ENCODE measurements at regions not wholly inside any gene's neighbourhood (a gene's known extent, or its start where the extent isn't known, plus 50 kb on each side); places are given as distances from the start of the nearest gene placed in this dataset.
"Not testable (repeated sequence)": the region's sequence is repeated elsewhere in the genome, so short reads cannot be mapped to it uniquely, and the experiment has no call there.

GRCh38 chr20:16864069-16864468 is 115.9 kb downstream of the OTOR start:
- no peak for DNase-seq (ENCODE audit: low spot score)

- no peak for DNase-seq (ENCODE audit: low spot score)
These were observed 116.8 kb downstream of the OTOR start for GRCh38 chr20:16864963-16865362.

- no peak for DNase-seq (ENCODE audit: low spot score)
These were observed 117.2 kb downstream of the OTOR start for GRCh38 chr20:16865406-16865805.

- not testable (repeated sequence) for DNase-seq (ENCODE audit: low spot score)
These were observed 125.0 kb downstream of the OTOR start for GRCh38 chr20:16873124-16873523.

GRCh38 chr20:16877053-16877554 is 128.9 kb downstream of the OTOR start:
- DNase-seq (ENCODE audit: low spot score), result no peak

- DNase-seq (ENCODE audit: low spot score), result no peak
These were observed 137.6 kb downstream of the OTOR start for GRCh38 chr20:16885746-16886145.

- DNase-seq (ENCODE audit: low spot score), result no peak
These were observed 150.3 kb downstream of the OTOR start for GRCh38 chr20:16898433-16898832.

GRCh38 chr20:16902662-16903061 is 154.5 kb downstream of the OTOR start:
- DNase-seq (ENCODE audit: low spot score), result no peak

GRCh38 chr20:16904751-16905150 is 156.6 kb downstream of the OTOR start:
- no peak for DNase-seq (ENCODE audit: low spot score)

GRCh38 chr20:16914277-16914676 is 166.1 kb downstream of the OTOR start:
- no peak for DNase-seq (ENCODE audit: low spot score)

GRCh38 chr20:16916165-16916564 is 168.0 kb downstream of the OTOR start:
- DNase-seq (ENCODE audit: low spot score), result no peak

GRCh38 chr20:16917636-16918035 is 169.5 kb downstream of the OTOR start:
- DNase-seq (ENCODE audit: low spot score), result no peak

- no peak for DNase-seq (ENCODE audit: low spot score)
These were observed 170.2 kb downstream of the OTOR start for GRCh38 chr20:16918366-16918765.

- DNase-seq (ENCODE audit: low spot score), result no peak
These were observed 171.7 kb downstream of the OTOR start for GRCh38 chr20:16919841-16920240.

- DNase-seq (ENCODE audit: low spot score), result no peak
These were observed 174.7 kb downstream of the OTOR start for GRCh38 chr20:16922834-16923233.

- no peak for DNase-seq (ENCODE audit: low spot score)
These were observed 178.7 kb downstream of the OTOR start for GRCh38 chr20:16926626-16927430.

GRCh38 chr20:16929756-16930155 is 181.6 kb downstream of the OTOR start:
- no peak for DNase-seq (ENCODE audit: low spot score)

- no peak for DNase-seq (ENCODE audit: low spot score)
These were observed 182.5 kb downstream of the OTOR start for GRCh38 chr20:16930656-16931055.

GRCh38 chr20:16939051-16939450 is 190.9 kb downstream of the OTOR start:
- no peak for DNase-seq (ENCODE audit: low spot score)

- DNase-seq (ENCODE audit: low spot score), result no peak
These were observed 192.5 kb downstream of the OTOR start for GRCh38 chr20:16940701-16941100.

GRCh38 chr20:16942051-16942450 is 193.9 kb downstream of the OTOR start:
- DNase-seq (ENCODE audit: low spot score), result no peak

- DNase-seq (ENCODE audit: low spot score), result no peak
These were observed 194.6 kb downstream of the OTOR start for GRCh38 chr20:16942756-16943155.

- peak; percentile 56 for DNase-seq (ENCODE audit: low spot score)
These were observed 196.6 kb downstream of the OTOR start for GRCh38 chr20:16944745-16945144.

GRCh38 chr20:16945619-16946018 is 197.5 kb downstream of the OTOR start:
- no peak for DNase-seq (ENCODE audit: low spot score)

Measured in ecto neural progenitor cell (in vitro differentiated cells).